Common myeloid progenitor, CD34-positive (primary cell): ENCODE measurements at regions not wholly inside any gene's neighbourhood (a gene's known extent, or its start where the extent isn't known, plus 50 kb on each side); places are given as distances from the start of the nearest gene placed in this dataset.
"Not testable (repeated sequence)": the region's sequence is repeated elsewhere in the genome, so short reads cannot be mapped to it uniquely, and the experiment has no call there.

ENCODE experiments used
- CTCF ChIA-PET: fragments of 350-600 bp; sonication (Branson Sonifier 250); formaldehyde crosslinking; loops from one replicate; lab custom pipeline; 2021; ENCODE audit warnings: antibody characterized with exemption; lab: Charles Lee
- POLR2A ChIA-PET: fragments of 350-600 bp; sonication (Branson Sonifier 250); formaldehyde crosslinking; loops from one replicate; lab custom pipeline; 2021; ENCODE audit warnings: antibody characterized with exemption; lab: Charles Lee
- DNase-seq, 3 donors: peaks; one replicate each; pipeline versions ENCODE4 v3.0.0 to v3.0.0-alpha.2; 2013
- H3K27ac ChIP-seq, 2 experiments: 1 replicate in 1 of 2; 2 replicates in 1 of 2; pipeline ENCODE4 v1.7.0; 2013; ENCODE audit warnings: inconsistent platforms in 2 of 2, low read length in 2 of 2, mild to moderate bottlenecking in 2 of 2, low read depth in 1 of 2, moderate library complexity in 1 of 2; ENCODE audit not compliant: severe bottlenecking in 2 of 2, insufficient read depth in 1 of 2, poor library complexity in 1 of 2
- H3K27me3 ChIP-seq, 5 experiments: replicated peaks in 2 of 5; 1 replicate in 3 of 5; 2 replicates in 2 of 5; pipeline versions ENCODE4 v1.6.1 to v1.7.0; 2013; ENCODE audit warnings: low read length in 4 of 5, mild to moderate bottlenecking in 2 of 5, moderate library complexity in 2 of 5, inconsistent platforms in 1 of 5; ENCODE audit not compliant: insufficient read depth in 5 of 5, control insufficient read depth in 4 of 5
- H3K36me3 ChIP-seq, 4 experiments: 1 replicate in 2 of 4; 2 replicates in 2 of 4; pipeline versions ENCODE4 v1.6.1 to v1.7.0; 2013; ENCODE audit warnings: low read length in 3 of 4, control low read depth in 1 of 4, mild to moderate bottlenecking in 1 of 4; ENCODE audit not compliant: control insufficient read depth in 4 of 4, insufficient read depth in 4 of 4
- H3K4me1 ChIP-seq, 4 experiments: 1 replicate in 3 of 4; 2 replicates in 1 of 4; pipeline versions ENCODE4 v1.6.1 to v1.7.1; 2013; ENCODE audit warnings: low read length in 3 of 4, mild to moderate bottlenecking in 3 of 4, control low read depth in 1 of 4, inconsistent platforms in 1 of 4, moderate library complexity in 1 of 4; ENCODE audit not compliant: control insufficient read depth in 4 of 4, insufficient read depth in 4 of 4; ENCODE audit errors: control extremely low read depth in 1 of 4
- H3K4me3 ChIP-seq, 7 experiments: 1 replicate in 4 of 7; 2 replicates in 3 of 7; pipeline versions ENCODE4 v1.5.1 to v1.7.0; 2013; ENCODE audit warnings: mild to moderate bottlenecking in 7 of 7, low read length in 6 of 7, moderate library complexity in 6 of 7, inconsistent platforms in 2 of 7, low read depth in 2 of 7, control low read depth in 1 of 7; ENCODE audit not compliant: insufficient read depth in 4 of 7, control insufficient read depth in 1 of 7; ENCODE audit errors: extremely low read depth in 1 of 7
- H3K9me3 ChIP-seq, 5 experiments: 1 replicate in 4 of 5; 2 replicates in 1 of 5; pipeline versions ENCODE4 v1.6.1 to v1.7.1; 2013; ENCODE audit warnings: low read length in 4 of 5, mild to moderate bottlenecking in 2 of 5, inconsistent platforms in 1 of 5, low read depth in 1 of 5, moderate library complexity in 1 of 5; ENCODE audit not compliant: control insufficient read depth in 4 of 5, insufficient read depth in 2 of 5; ENCODE audit errors: control extremely low read depth in 1 of 5
- WGBS: methylation state at CpG from one replicate; pipeline ENCODE4 v1.1.5; 2013; ENCODE audit not compliant: insufficient coverage; 5-methylcytosine and 5-hydroxymethylcytosine counted together

DNA sequence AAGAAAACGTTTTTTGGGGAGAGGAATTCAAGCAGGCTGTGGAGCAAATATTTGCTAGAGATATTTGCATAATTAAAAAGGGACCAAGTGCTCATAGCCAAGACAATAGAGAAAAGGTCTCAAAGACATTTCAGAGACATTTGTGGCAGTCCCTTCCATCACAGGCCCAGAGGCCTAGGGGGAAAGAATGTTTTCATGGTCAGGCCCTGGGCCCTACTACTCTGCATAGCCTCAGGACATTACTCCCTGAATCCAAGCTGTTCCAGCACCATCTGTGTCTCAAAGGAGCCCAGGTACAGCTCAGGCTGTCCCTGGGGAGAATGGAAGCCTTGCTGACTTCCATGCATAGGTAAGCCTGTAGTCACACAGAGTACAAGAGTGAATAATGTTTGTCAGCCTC is 113.0 kb upstream of the KIF2A start:
- 100% methylated on average over 1 of the region's 1 CpG for WGBS

DNA sequence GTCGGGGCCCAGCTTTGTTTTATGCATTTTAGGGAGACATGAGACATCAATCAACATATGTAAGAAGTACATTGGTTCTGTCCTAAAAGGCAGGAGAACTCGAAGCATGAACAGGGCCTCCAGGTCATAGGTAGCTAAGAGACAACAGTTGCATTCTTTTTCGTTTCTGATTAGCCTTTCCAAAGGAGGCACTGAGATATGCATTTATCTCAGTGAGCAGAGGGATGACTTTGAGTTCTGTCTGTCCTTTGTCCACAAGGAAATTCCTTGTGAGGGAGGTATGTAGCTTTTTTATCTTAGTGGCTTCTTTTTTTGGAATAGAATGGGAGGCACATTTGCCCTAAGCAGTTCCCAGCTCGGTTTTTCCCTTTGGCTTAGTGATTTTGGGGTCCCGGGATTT is 109.5 kb upstream of the KIF2A start:
- H3K4me1 ChIP-seq, H3K4me3 ChIP-seq, H3K27ac ChIP-seq, H3K36me3 ChIP-seq, POLR2A ChIA-PET, DNase-seq, H3K27me3 ChIP-seq: not testable (repeated sequence)
- H3K9me3 ChIP-seq: peaks cover 0 to 23% (median 10%) of the 10 kb centered on the region in 5 experiments
- CTCF ChIA-PET: interaction anchor here (1.9 kb wide), 1 partner anchor 12 kb away, joined by 5 read pairs; no protein-coding TSS in a partner anchor
- WGBS: 94% methylated on average over 3 of the region's 5 CpGs

More for the DNA sequence above, 113.0 kb upstream of the KIF2A start:
- Histone ChIP-seq H3K4me3 (no peak overlapping the region), H3K9me3 (peaks cover 0 to 26% (median 11%) of the 10 kb centered on the region in 5 experiments), H3K4me1 (peaks cover 0 to 3% (median 0%) of the 10 kb centered on the region in 4 experiments), H3K27ac (no peak overlapping the region), H3K36me3 (no peaks in the 10 kb centered on the region), H3K27me3 (no peaks in the 10 kb centered on the region)
- DNase-seq: no peak
- ChIA-PET POLR2A (no interaction called here), CTCF (no interaction called here)

DNA sequence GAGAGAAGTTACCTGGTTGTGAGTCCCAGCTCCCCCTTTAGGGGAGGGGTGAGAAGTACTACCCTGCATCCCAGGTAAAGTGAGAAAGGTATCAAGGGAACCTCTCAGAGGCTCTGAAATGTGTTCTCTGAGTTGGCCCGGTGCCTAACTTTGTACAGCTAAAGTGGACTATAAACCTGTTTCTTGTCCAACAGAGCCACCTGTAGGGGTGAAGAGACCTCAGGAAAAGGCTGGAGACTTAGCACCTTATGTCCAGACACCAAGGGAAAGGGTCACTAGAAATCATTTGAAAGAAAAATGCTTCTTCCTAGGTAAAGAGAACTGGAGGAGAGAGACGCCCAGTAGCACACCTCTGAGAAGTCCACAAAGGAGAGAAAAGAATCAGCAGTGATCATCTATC is 108.3 kb upstream of the KIF2A start:
- Histone ChIP-seq H3K27ac (no peak overlapping the region), H3K4me1 (no peaks in the 10 kb centered on the region), H3K36me3 (no peaks in the 10 kb centered on the region), H3K27me3 (no peaks in the 10 kb centered on the region), H3K9me3 (peaks cover 0 to 14% (median 6%) of the 10 kb centered on the region in 5 experiments), H3K4me3 (no peak overlapping the region)
- ChIA-PET CTCF (interaction anchor here (1.2 kb wide), 1 partner anchor 8 kb away, joined by 3 read pairs; no protein-coding TSS in a partner anchor), POLR2A (no interaction called here)
- DNase-seq: no peak
- 100% methylated on average over 2 of the region's 2 CpGs for WGBS

DNA sequence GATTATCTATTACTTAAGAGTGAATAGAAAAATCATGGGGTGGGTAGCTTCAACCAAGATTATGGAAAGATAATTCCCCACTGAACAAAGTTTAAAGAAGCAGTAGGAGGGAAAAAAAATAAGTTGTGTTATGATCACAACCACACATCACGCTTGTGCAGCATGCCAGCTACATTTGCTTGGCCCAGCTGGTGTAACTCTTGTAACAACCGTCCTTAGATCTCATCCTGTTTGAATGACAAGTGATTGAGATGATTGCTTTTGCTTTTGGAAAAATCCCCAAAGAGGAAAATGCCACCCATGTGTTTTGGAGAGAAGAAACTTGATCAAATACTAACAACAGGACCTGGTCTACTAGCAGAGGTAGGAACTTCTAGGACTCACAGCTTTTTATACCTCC is 107.6 kb upstream of the KIF2A start:
- Histone ChIP-seq H3K4me1 (no peaks in the 10 kb centered on the region), H3K4me3 (no peak overlapping the region), H3K36me3 (no peaks in the 10 kb centered on the region), H3K27ac (no peak overlapping the region), H3K9me3 (peaks cover 0 to 8% (median 3%) of the 10 kb centered on the region in 5 experiments), H3K27me3 (no peaks in the 10 kb centered on the region)
- ChIA-PET CTCF (interaction anchor here (1.2 kb wide), 2 partner anchors 9 to 39 kb away, joined by 3 read pairs; no protein-coding TSS in a partner anchor), POLR2A (no interaction called here)
- WGBS: 100% methylated on average over 1 of the region's 2 CpGs
- no peak for DNase-seq

DNA sequence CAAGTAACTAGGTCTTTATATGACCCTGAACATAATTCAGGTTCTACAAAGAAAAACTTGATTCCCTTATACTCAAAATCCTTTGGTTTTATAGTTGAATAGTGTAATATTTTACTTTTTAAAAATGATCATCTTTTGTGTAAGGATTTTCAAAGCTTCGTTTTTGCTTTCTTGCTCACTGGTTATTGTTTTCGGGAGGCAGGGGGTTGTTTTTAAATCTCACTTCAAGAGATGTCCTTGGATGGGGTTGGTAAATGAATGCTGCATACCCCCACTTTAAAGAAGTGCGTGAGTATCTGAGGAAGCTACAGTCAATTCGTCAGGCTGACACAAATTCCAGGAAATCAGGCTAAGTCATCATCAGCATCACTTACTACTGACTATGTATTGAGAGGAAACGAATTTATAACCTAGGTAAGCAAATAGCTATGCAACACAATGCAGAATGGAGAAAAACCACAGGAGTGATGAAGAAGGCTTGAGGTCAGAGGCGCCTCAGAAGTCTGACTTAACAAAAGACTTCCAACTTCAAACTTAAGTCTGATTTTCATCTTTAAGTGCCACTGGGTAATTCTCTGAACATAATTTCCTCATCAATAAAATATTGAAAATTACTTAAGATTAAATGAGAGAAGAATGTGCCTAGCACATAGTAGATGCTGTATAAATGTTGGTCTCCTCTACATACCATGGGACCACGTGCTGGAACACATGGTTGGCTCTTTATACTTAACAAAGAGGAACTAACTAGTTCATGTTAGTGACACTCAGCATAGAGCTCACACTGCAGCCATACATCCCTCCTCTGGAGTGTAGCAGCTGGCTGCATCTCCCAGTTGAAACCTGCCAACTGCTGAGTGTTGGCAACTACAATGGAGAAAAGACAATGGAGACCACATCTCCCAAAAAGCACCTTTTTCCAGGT is 106.0 kb upstream of the KIF2A start:
- CTCF ChIA-PET: no interaction called here
- DNase-seq: peak in 2 of 3 donors; percentile 26 to 35
- Histone ChIP-seq H3K4me3 (no peak overlapping the region), H3K9me3 (no peaks in the 10 kb centered on the region), H3K27ac (no peak overlapping the region), H3K36me3 (no peaks in the 10 kb centered on the region), H3K27me3 (no peaks in the 10 kb centered on the region), H3K4me1 (peaks cover 0 to 7% (median 2%) of the 10 kb centered on the region in 4 experiments)
- WGBS: 100% methylated on average over 3 of the region's 7 CpGs
- POLR2A ChIA-PET: no interaction called here

DNA sequence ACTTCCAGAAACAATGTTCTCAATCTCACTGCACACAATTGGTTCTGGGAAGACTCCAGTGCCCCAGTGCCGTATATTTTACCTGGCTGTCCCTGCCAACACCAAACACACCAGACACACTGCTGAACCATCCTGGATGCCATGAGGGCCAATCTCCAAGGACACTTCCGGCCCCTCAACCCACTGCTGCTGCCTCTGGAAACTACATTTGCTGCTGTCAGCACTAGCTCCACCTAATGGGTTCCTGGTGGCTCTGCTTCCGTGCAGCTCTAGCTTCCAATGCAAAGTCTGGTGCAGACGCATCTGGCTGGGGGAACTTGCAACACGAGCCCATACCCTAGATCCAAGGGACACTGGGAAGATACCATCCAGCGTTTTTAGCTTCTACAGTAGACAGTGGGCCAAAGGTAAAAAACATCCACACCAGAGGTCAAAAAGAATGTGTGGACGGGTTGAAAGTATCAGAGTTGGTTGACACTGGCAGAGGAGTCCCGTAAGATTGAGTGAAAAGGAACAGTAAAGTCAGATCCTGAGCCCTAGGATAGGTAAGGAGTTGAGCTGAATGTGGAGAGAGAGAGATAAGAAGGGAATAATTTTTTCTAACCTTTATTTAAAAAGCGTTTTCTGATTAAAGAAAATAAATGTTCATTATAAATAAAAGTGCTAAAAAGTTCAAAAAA is 99.7 kb upstream of the KIF2A start:
- H3K27me3 ChIP-seq: no peaks in the 10 kb centered on the region
- H3K9me3 ChIP-seq: no peaks in the 10 kb centered on the region
- H3K36me3 ChIP-seq: no peaks in the 10 kb centered on the region
- peaks cover 0 to 14% (median 6%) of the 10 kb centered on the region in 4 experiments for H3K4me1 ChIP-seq
- no peak overlapping the region for H3K4me3 ChIP-seq
- WGBS: 92% methylated on average over 8 of the region's 9 CpGs
- no peak overlapping the region for H3K27ac ChIP-seq
- POLR2A ChIA-PET: no interaction called here
- CTCF ChIA-PET: no interaction called here
- no peak for DNase-seq
